ENCODE measurements at regions not wholly inside any gene's neighbourhood (a gene's known extent, or its start where the extent isn't known, plus 50 kb on each side); places are given as distances from the start of the nearest gene placed in this dataset.
A peak's percentile ranks its signal among the peaks of the same experiment; 100 is the strongest.

GRCh38 chr16:6343157-6343556 is 989.5 kb upstream of the RBFOX1 start:
- intact Hi-C loops (cut with DNase I): no loop called here
- no peak for DNase-seq

DNA sequence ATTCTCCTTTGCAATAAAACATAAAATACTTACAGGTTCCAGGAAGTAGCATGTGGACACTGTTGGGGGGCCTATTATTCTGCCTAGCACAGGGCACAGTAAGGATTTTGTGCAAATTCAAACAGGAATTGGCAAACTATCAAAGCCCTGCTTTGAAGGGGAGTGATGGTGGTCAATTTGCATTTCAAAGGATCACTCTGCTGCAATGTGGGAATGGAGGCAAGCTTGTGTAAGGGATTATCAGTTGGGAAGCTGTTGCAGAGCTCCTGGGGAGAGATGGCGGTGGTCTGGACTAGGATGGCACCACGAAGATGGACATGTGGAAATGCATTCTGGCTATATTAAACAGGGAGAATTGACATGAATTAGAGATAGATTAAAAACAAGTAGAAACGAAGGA is 990.7 kb upstream of the RBFOX1 start:
- DNase-seq: no peak
- intact Hi-C loops (cut with DNase I): no loop called here

GRCh38 chr16:6335072-6335471 is 997.6 kb upstream of the RBFOX1 start:
- DNase-seq: no peak
- intact Hi-C loops (cut with DNase I): no loop called here

DNA sequence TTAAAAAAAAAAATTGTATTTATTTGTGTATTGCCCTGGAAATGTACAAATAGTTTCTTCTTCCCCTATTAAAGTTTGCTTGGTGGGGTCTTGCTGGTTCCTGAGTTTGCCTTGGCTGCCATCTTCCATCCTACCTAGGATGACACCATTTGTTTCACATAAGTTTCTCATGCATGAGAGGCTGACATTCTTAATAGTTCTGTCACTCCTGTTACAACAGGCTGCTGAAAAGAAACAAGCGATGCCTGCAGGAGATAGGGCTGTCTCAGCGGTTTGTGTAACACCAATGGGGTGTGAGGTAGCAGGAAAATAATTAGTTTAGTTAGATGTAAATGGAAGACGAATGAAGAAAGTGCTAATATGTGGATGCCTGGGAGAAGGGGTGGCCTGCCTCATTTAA is 1000.9 kb upstream of the RBFOX1 start:
- intact Hi-C loops (cut with DNase I): no loop called here
- no peak for DNase-seq

- DNase-seq: no peak
- intact Hi-C loops (cut with DNase I): no loop called here
Observed at GRCh38 chr16:6317934-6318333, 1014.7 kb upstream of the RBFOX1 start.

DNA sequence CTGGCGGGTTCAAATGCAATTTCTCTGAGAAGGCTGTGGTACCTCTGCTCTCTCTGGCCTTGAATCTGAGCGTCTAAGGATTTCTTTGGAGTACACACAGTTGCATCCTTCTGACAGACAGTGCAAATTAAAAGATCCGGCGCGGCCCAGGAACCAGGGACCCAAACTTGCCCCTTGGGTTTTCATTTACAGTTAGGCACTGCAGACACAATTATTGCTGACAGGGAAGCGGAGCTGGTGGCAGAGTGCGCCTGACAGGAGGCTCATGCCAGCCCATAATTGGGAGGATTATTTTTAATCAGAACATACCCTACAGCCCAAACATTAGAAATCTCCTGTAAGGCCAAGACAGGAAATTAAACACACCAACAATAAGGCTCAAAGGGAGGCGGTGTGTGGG is 1023.4 kb upstream of the RBFOX1 start:
- intact Hi-C loops (cut with DNase I): no loop called here
- no peak for DNase-seq

- no peak for DNase-seq
- intact Hi-C loops (cut with DNase I): no loop called here
Observed at GRCh38 chr16:6308176-6308575, 1024.5 kb upstream of the RBFOX1 start.

DNA sequence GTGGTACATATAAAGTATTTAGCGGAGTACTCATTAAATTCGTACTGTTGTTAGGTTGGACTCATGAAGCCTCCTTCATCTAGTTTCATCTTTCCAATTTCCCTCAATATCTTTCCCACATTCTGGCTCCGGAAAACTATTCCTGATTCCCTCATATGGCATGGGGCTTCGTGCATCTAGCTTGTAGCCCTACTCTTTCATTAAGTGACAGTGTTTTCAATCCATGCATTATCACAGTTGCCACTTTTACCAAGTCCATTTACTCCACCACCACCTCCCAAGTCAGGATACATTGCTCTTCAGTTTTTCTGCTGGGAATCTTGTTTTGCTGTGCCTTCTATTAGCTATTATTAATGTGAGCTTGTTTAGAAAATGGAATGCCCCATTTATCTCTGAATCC is 1032.1 kb upstream of the RBFOX1 start:
- intact Hi-C loops (cut with DNase I): no loop called here
- DNase-seq: no peak

DNA sequence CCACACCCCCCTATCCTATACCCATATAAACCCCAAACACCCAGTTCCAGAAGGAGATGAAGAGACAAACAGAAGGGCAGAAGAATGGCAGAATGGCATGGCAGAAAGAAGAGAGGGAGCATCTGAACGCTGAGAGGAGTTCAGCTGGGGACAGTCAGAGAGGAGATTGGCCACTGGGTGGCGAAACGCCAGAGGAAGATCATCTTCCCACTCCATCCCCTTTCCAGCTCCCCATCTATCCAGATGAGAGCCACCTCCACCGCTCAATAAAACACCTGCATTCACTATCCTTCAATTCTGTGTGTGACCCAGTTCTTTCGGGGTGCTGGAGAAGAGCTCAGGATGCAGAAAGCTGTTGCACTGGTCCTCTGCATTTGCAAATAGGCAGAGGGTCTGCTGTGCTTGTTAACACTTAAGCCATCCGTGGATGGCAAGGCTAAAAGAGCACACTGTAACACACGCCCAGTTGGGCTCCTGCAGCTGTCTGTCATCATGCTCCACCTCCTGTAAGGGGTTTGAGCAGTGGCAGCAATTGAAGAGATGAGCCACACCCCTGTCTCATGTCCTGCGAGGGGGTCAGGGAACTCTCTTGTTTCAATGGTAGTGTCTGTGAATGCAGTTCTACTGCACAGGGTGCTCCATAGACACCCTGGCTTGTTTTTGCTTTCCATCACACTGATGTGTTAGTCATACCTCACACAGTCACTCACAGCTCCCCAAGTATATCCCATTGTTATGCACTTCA is 1034.8 kb upstream of the RBFOX1 start:
- intact Hi-C loops (cut with DNase I): no loop called here
- DNase-seq: peak in 16 of 42 donors; percentile 2 to 53 (median 28)

GRCh38 chr16:6286176-6286575 is 1046.5 kb upstream of the RBFOX1 start:
- no peak for DNase-seq
- intact Hi-C loops (cut with DNase I): no loop called here

- intact Hi-C loops (cut with DNase I): no loop called here
- no peak for DNase-seq
Observed at GRCh38 chr16:6284731-6285130, 1047.9 kb upstream of the RBFOX1 start.

DNA sequence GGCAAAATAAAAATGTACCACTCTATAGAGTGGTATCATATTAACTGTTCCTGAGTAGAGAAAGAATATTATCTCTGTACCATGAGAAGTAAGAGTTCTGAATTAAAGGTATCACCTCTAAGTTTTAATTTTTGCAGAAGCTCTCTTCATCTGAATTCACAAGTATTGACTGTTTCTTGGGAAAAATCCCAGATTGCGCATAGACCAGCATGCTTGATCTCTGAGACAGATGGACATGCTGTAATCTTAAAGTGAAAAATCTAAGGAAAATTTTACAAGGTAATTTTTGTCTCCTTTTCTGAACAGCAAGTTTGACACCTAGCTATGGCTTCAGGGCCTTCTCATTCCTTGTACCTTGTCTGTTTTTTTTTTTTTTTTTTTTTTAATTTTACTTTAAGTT is 1050.7 kb upstream of the RBFOX1 start:
- intact Hi-C loops (cut with DNase I): no loop called here
- DNase-seq: no peak

GRCh38 chr16:6281274-6281673 is 1051.4 kb upstream of the RBFOX1 start:
- peak in 14 of 42 donors; percentile 1 to 43 (median 25) for DNase-seq
- intact Hi-C loops (cut with DNase I): no loop called here

GRCh38 chr16:6280055-6280454 is 1052.6 kb upstream of the RBFOX1 start:
- intact Hi-C loops (cut with DNase I): no loop called here
- no peak for DNase-seq

DNA sequence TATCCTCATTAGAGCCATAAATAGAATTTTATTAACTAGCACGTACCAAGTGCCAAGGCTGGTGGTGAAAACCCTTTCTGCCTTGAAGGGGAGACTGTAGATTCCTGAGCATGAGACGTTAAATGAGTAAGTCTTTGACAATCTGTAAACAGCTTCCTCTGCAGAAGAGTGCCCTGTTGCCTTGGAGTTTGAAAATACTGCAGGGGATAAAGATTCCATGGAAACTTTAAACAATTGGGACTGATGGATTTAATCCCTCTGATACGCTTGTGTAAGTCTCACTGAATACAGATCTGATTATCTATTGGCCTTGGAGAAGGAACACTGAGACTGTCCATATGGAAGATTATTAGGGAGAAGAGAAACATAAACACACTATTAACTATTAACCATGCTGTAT is 1053.4 kb upstream of the RBFOX1 start:
- intact Hi-C loops (cut with DNase I): no loop called here
- no peak for DNase-seq

DNA sequence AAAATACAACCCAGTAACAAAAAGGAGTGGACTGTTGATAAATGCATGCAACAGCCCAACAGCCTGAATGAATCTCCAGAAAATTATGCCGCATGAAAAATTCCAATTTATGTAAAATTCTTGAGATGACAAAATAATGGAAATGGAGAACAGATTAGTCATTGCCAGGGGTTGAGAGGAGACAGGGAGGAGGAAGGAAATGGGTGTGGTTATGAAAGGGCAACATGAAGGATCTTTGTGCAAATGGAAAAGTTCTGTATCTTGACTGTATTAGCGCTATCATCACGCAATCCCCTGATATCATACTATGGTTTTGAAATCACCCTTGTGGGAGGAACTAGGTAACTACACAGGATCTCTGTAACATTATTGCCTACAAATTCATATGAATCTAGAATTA is 1058.3 kb upstream of the RBFOX1 start:
- DNase-seq: peak in 2 of 42 donors; percentile 31 to 37
- intact Hi-C loops (cut with DNase I): no loop called here

- no peak for DNase-seq
- intact Hi-C loops (cut with DNase I): no loop called here
Observed at GRCh38 chr16:6267682-6268081, 1065.0 kb upstream of the RBFOX1 start.

GRCh38 chr16:6266703-6267102 is 1065.9 kb upstream of the RBFOX1 start:
- intact Hi-C loops (cut with DNase I): no loop called here
- DNase-seq: no peak

- intact Hi-C loops (cut with DNase I): no loop called here
- no peak for DNase-seq
Observed at GRCh38 chr16:6265968-6266367, 1066.7 kb upstream of the RBFOX1 start.

GRCh38 chr16:6258056-6258455 is 1074.6 kb upstream of the RBFOX1 start:
- no peak for DNase-seq
- intact Hi-C loops (cut with DNase I): no loop called here

- intact Hi-C loops (cut with DNase I): no loop called here
- DNase-seq: no peak
Observed at GRCh38 chr16:6252541-6252940, 1080.1 kb upstream of the RBFOX1 start.

- intact Hi-C loops (cut with DNase I): no loop called here
- no peak for DNase-seq
Observed at GRCh38 chr16:6250511-6250910, 1082.1 kb upstream of the RBFOX1 start.
